HG02870 (cell line): ENCODE measurements at regions not wholly inside any gene's neighbourhood (a gene's known extent, or its start where the extent isn't known, plus 50 kb on each side); places are given as distances from the start of the nearest gene placed in this dataset.
"Not testable (repeated sequence)": the region's sequence is repeated elsewhere in the genome, so short reads cannot be mapped to it uniquely, and the experiment has no call there.

Experiments
- ATAC-seq: cut with Tn5 transposase; IDR thresholded peaks from one replicate; pipeline ENCODE4 v1.9.1; 2021; ENCODE audit warnings: mild to moderate bottlenecking, moderate library complexity; ENCODE audit not compliant: unreplicated experiment

GRCh38 chr4:134636338-134637051 lies 434.9 kb upstream of the PABPC4L start:
- ATAC-seq: no peak

GRCh38 chr4:134634301-134634700 lies 432.7 kb upstream of the PABPC4L start:
- no peak for ATAC-seq

- no peak for ATAC-seq
Measured at GRCh38 chr4:134632056-134632455, 430.5 kb upstream of the PABPC4L start.

GRCh38 chr4:134628066-134628465 lies 426.5 kb upstream of the PABPC4L start:
- no peak for ATAC-seq

GRCh38 chr4:134627366-134627765 lies 425.8 kb upstream of the PABPC4L start:
- no peak for ATAC-seq

- ATAC-seq: no peak
Measured at GRCh38 chr4:134624365-134624764, 422.8 kb upstream of the PABPC4L start.

GRCh38 chr4:134622626-134623575 lies 421.3 kb upstream of the PABPC4L start:
- not testable (repeated sequence) for ATAC-seq

- ATAC-seq: no peak
Measured at GRCh38 chr4:134622199-134622598, 420.6 kb upstream of the PABPC4L start.

- not testable (repeated sequence) for ATAC-seq
Measured at GRCh38 chr4:134621715-134622114, 420.1 kb upstream of the PABPC4L start.

- no peak for ATAC-seq
Measured at GRCh38 chr4:134610956-134611355, 409.4 kb upstream of the PABPC4L start.

GRCh38 chr4:134610172-134610571 lies 408.6 kb upstream of the PABPC4L start:
- no peak for ATAC-seq

GRCh38 chr4:134601706-134602105 lies 400.1 kb upstream of the PABPC4L start:
- no peak for ATAC-seq

- no peak for ATAC-seq
Measured at GRCh38 chr4:134591326-134591725, 389.7 kb upstream of the PABPC4L start.

- ATAC-seq: no peak
Measured at GRCh38 chr4:134585972-134586371, 384.4 kb upstream of the PABPC4L start.

- no peak for ATAC-seq
Measured at GRCh38 chr4:134567461-134567860, 365.9 kb upstream of the PABPC4L start.

GRCh38 chr4:134560728-134561127 lies 359.1 kb upstream of the PABPC4L start:
- ATAC-seq: no peak

- no peak for ATAC-seq
Measured at GRCh38 chr4:134552063-134552462, 350.5 kb upstream of the PABPC4L start.

GRCh38 chr4:134551348-134551747 lies 349.8 kb upstream of the PABPC4L start:
- no peak for ATAC-seq

GRCh38 chr4:134548052-134548628 lies 346.6 kb upstream of the PABPC4L start:
- no peak for ATAC-seq

- no peak for ATAC-seq
Measured at GRCh38 chr4:134546279-134546678, 344.7 kb upstream of the PABPC4L start.

GRCh38 chr4:134544303-134544770 lies 342.7 kb upstream of the PABPC4L start:
- ATAC-seq: no peak
